Stimulated activated CD8-positive, alpha-beta memory T cell treated with anti-CD3 and anti-CD28 coated beads, Interleukin-7, amount 100 ng/mL, for 48 hours (primary cell): ENCODE measurements at regions not wholly inside any gene's neighbourhood (a gene's known extent, or its start where the extent isn't known, plus 50 kb on each side); places are given as distances from the start of the nearest gene placed in this dataset.
"Not testable (repeated sequence)": the region's sequence is repeated elsewhere in the genome, so short reads cannot be mapped to it uniquely, and the experiment has no call there.

Source experiments
- DNase-seq, 2 donors: peaks; one replicate each; pipeline ENCODE4 v3.0.0-alpha.2; 2020; ENCODE audit warnings: low read depth in 1 of 2; ENCODE audit errors: extremely low read depth in 1 of 2

- no peak for DNase-seq
Measured at GRCh38 chr1:201636510-201636971, 97.6 kb downstream of the NAV1 start.

GRCh38 chr1:201637282-201638079 is 98.6 kb downstream of the NAV1 start:
- no peak for DNase-seq

- DNase-seq, result no peak
Measured at GRCh38 chr1:201639391-201639790, 100.5 kb downstream of the NAV1 start.

GRCh38 chr1:201639826-201640225 is 100.9 kb downstream of the NAV1 start:
- DNase-seq, result no peak

- no peak for DNase-seq
Measured at GRCh38 chr1:201640624-201641023, 101.7 kb downstream of the NAV1 start.

GRCh38 chr1:201641524-201642253 is 102.8 kb downstream of the NAV1 start:
- DNase-seq, result no peak

GRCh38 chr1:201643835-201644104 is 104.8 kb downstream of the NAV1 start:
- no peak for DNase-seq

- DNase-seq, result no peak
Measured at GRCh38 chr1:201644197-201644596, 105.3 kb downstream of the NAV1 start.

GRCh38 chr1:201645000-201645399 is 106.1 kb downstream of the NAV1 start:
- DNase-seq, result not testable (repeated sequence)

GRCh38 chr1:201645956-201646355 is 107.0 kb downstream of the NAV1 start:
- no peak for DNase-seq

GRCh38 chr1:201646411-201647022 is 107.6 kb downstream of the NAV1 start:
- no peak for DNase-seq

- no peak for DNase-seq
Measured at GRCh38 chr1:201647094-201647493, 108.2 kb downstream of the NAV1 start.

GRCh38 chr1:201647722-201648065 is 108.8 kb downstream of the NAV1 start:
- no peak for DNase-seq

GRCh38 chr1:201648066-201648906 is 109.4 kb downstream of the NAV1 start:
- no peak for DNase-seq

GRCh38 chr1:201648907-201649721 is 110.2 kb downstream of the NAV1 start:
- DNase-seq, result no peak

GRCh38 chr1:201649761-201650622 is 111.1 kb downstream of the NAV1 start:
- DNase-seq, result no peak

GRCh38 chr1:201650623-201650933 is 111.7 kb downstream of the NAV1 start:
- no peak for DNase-seq

- DNase-seq, result no peak
Measured at GRCh38 chr1:201652181-201652580, 113.3 kb downstream of the NAV1 start.

- DNase-seq, result no peak
Measured at GRCh38 chr1:201653233-201653632, 114.3 kb downstream of the NAV1 start.

GRCh38 chr1:201653883-201654282 is 115.0 kb downstream of the NAV1 start:
- no peak for DNase-seq
